HEK293 (cell line): ENCODE measurements at regions not wholly inside any gene's neighbourhood (a gene's known extent, or its start where the extent isn't known, plus 50 kb on each side); places are given as distances from the start of the nearest gene placed in this dataset.
A peak's percentile ranks its signal among the peaks of the same experiment; 100 is the strongest.

Source experiments
- CTCF ChIA-PET: fragments of 350-600 bp; formaldehyde crosslinking; extraction: SDS; loops from one replicate; lab custom pipeline; 2021; ENCODE audit warnings: antibody characterized with exemption; lab: Yijun Ruan, JAX
- POLR2A ChIA-PET: fragments of 300-600 bp; formaldehyde crosslinking; extraction: SDS; loops from one replicate; lab custom pipeline; 2020; ENCODE audit warnings: antibody characterized with exemption, inconsistent platforms; lab: Yijun Ruan, JAX
- H3K27ac ChIP-seq: fragments of 200-500 bp; sonication (Bioruptor generic); 2 replicates; pipeline ENCODE4 v1.5.1; 2014; ENCODE audit warnings: low read depth, low read length, control low read depth, inconsistent platforms; ENCODE audit errors: extremely low read depth
- H3K36me3 ChIP-seq, 2 experiments: fragments of 200-500 bp in 1 of 2; sonication (Bioruptor generic) in 1 of 2; 1 replicate in 1 of 2; 2 replicates in 1 of 2; pipeline ENCODE4 v1.5.1; 2014 to 2017; ENCODE audit warnings: inconsistent platforms in 2 of 2, low read length in 2 of 2; ENCODE audit not compliant: control insufficient read depth in 2 of 2, insufficient read depth in 1 of 2
- H3K4me1 ChIP-seq: fragments of 200-500 bp; sonication (Bioruptor generic); 2 replicates; pipeline ENCODE4 v1.5.1; 2014; ENCODE audit warnings: mild to moderate bottlenecking, low read length, inconsistent platforms; ENCODE audit not compliant: control insufficient read depth, insufficient read depth
- H3K4me3 ChIP-seq: 2 replicates; pipeline ENCODE4 v1.5.1; 2011; ENCODE audit warnings: low read depth, mild to moderate bottlenecking, control low read depth, low read length, moderate library complexity
- H3K9me3 ChIP-seq: fragments of 200-500 bp; sonication (Bioruptor generic); 2 replicates; pipeline ENCODE4 v1.5.1; 2014; ENCODE audit warnings: low read depth, low read length, inconsistent platforms; ENCODE audit not compliant: control insufficient read depth, insufficient read depth
- BCL11B ChIP-seq: fragments of 450-650 bp; formaldehyde crosslinking; IDR thresholded peaks from 2 replicates; pipeline ENCODE4 v1.5.1; 2016; ENCODE audit warnings: low read depth, missing biosample characterization, missing genetic modification characterization
- FEZF1 ChIP-seq: fragments of 450-650 bp; formaldehyde crosslinking; IDR thresholded peaks from 2 replicates; pipeline ENCODE4 v1.5.1; 2016; ENCODE audit warnings: missing biosample characterization, missing genetic modification characterization
- GLIS1 ChIP-seq: fragments of 450-650 bp; formaldehyde crosslinking; IDR thresholded peaks from 2 replicates; pipeline ENCODE4 v1.5.1; 2016; ENCODE audit warnings: missing biosample characterization, missing genetic modification characterization
- MZF1 ChIP-seq: fragments of 450-650 bp; formaldehyde crosslinking; IDR thresholded peaks from 2 replicates; pipeline ENCODE4 v1.5.1; 2017; ENCODE audit warnings: missing biosample characterization, missing genetic modification characterization, borderline replicate concordance
- SETDB1 ChIP-seq: IDR thresholded peaks from one replicate; pipeline ENCODE4 v1.6.1; 2017; ENCODE audit warnings: mild to moderate bottlenecking, low read length, moderate library complexity, mixed read lengths; ENCODE audit not compliant: insufficient read length
- TRIM28 ChIP-seq: IDR thresholded peaks from 2 replicates; pipeline ENCODE4 v1.6.1; 2011; ENCODE audit warnings: low read length, control low read depth, borderline replicate concordance
- ZBTB20 ChIP-seq: fragments of 450-650 bp; formaldehyde crosslinking; IDR thresholded peaks from 2 replicates; pipeline ENCODE4 v1.5.1; 2016; ENCODE audit warnings: missing biosample characterization, missing genetic modification characterization
- ZNF146 ChIP-seq: fragments of 450-650 bp; formaldehyde crosslinking; IDR thresholded peaks from 2 replicates; pipeline ENCODE4 v1.5.1; 2016; ENCODE audit warnings: missing biosample characterization, missing genetic modification characterization
- ZNF169 ChIP-seq: fragments of 450-650 bp; formaldehyde crosslinking; IDR thresholded peaks from 2 replicates; pipeline ENCODE4 v1.5.1; 2016; ENCODE audit warnings: missing biosample characterization, missing genetic modification characterization
- ZNF302 ChIP-seq: fragments of 450-650 bp; formaldehyde crosslinking; IDR thresholded peaks from 2 replicates; pipeline ENCODE4 v1.5.1; 2016; ENCODE audit warnings: missing biosample characterization, missing genetic modification characterization, low read depth
- ZNF335 ChIP-seq: fragments of 450-650 bp; formaldehyde crosslinking; conservative IDR thresholded peaks from 2 replicates; pipeline ENCODE4 v1.5.1; 2016; ENCODE audit warnings: missing biosample characterization, missing genetic modification characterization
- ZNF354C ChIP-seq: fragments of 450-650 bp; formaldehyde crosslinking; IDR thresholded peaks from 2 replicates; pipeline ENCODE4 v1.5.1; 2016; ENCODE audit warnings: missing biosample characterization, missing genetic modification characterization, low read depth, borderline replicate concordance
- ZNF391 ChIP-seq: fragments of 450-650 bp; formaldehyde crosslinking; IDR thresholded peaks from 2 replicates; pipeline ENCODE4 v1.5.1; 2016; ENCODE audit warnings: low read depth, missing biosample characterization, missing genetic modification characterization, borderline replicate concordance
- ZNF416 ChIP-seq: fragments of 450-650 bp; formaldehyde crosslinking; IDR thresholded peaks from 2 replicates; pipeline ENCODE4 v1.5.1; 2016; ENCODE audit warnings: missing biosample characterization, missing genetic modification characterization
- TF ChIP-seq, protein P1 (sequence below): fragments of 450-650 bp; formaldehyde crosslinking; IDR thresholded peaks from 2 replicates; pipeline ENCODE4 v1.5.1; 2016; ENCODE audit warnings: missing biosample characterization, missing genetic modification characterization, low read depth
- TF ChIP-seq, protein P2 (sequence below): fragments of 450-650 bp; formaldehyde crosslinking; IDR thresholded peaks from 2 replicates; pipeline ENCODE4 v1.5.1; 2017; ENCODE audit warnings: missing biosample characterization, missing genetic modification characterization
- TF ChIP-seq, protein P3 (sequence below): fragments of 450-650 bp; formaldehyde crosslinking; IDR thresholded peaks from 2 replicates; pipeline ENCODE4 v1.5.1; 2016; ENCODE audit warnings: missing biosample characterization, missing genetic modification characterization
- TF ChIP-seq, protein P4 (sequence below): sonication (generic); formaldehyde crosslinking; IDR thresholded peaks from 2 replicates; pipeline ENCODE4 v1.8.1; 2022; ENCODE audit warnings: mild to moderate bottlenecking, moderate library complexity, missing genetic modification reagents

DNA sequence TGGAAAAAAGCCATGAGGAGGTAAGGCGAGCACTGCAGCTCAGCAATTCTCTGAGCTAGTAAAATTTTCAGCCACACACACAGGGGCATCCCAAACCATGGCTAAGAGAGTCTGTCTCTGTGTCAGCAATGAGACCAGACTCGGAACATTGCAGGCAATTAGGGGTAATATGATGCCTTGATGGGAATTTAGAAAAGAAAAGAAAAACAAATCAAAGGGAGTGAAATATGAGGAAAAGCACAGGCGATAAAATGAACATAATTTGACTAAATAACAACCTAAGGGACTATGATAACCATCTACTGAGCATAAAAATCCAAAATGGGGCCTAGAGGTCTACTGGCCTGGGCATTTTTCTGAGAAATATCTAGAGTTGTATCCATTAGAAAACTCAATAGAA is 546.0 kb upstream of the PSMD7 start:
- Histone ChIP-seq H3K27ac (no peak overlapping the region), H3K36me3 (no peaks in the 10 kb centered on the region), H3K4me1 (0 out of 2 replicates have a peak, but pooled peaks cover 6% of the 10 kb centered on the region), H3K4me3 (no peak overlapping the region), H3K9me3 (no peaks in the 10 kb centered on the region)
- no peak for TF ChIP-seq ZNF302 (tag by site-specific recombination)
- TF ChIP-seq, protein P1, sequence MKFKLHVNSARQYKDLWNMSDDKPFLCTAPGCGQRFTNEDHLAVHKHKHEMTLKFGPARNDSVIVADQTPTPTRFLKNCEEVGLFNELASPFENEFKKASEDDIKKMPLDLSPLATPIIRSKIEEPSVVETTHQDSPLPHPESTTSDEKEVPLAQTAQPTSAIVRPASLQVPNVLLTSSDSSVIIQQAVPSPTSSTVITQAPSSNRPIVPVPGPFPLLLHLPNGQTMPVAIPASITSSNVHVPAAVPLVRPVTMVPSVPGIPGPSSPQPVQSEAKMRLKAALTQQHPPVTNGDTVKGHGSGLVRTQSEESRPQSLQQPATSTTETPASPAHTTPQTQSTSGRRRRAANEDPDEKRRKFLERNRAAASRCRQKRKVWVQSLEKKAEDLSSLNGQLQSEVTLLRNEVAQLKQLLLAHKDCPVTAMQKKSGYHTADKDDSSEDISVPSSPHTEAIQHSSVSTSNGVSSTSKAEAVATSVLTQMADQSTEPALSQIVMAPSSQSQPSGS (tag by site-specific recombination), result no peak
- peak; percentile 40 for TF ChIP-seq GLIS1 (tag by site-specific recombination)
- TF ChIP-seq TRIM28, result 0 out of 2 replicates have a peak, but pooled peaks have one; percentile 52
- no peak for TF ChIP-seq ZNF169 (tag by site-specific recombination)
- TF ChIP-seq, protein P2, sequence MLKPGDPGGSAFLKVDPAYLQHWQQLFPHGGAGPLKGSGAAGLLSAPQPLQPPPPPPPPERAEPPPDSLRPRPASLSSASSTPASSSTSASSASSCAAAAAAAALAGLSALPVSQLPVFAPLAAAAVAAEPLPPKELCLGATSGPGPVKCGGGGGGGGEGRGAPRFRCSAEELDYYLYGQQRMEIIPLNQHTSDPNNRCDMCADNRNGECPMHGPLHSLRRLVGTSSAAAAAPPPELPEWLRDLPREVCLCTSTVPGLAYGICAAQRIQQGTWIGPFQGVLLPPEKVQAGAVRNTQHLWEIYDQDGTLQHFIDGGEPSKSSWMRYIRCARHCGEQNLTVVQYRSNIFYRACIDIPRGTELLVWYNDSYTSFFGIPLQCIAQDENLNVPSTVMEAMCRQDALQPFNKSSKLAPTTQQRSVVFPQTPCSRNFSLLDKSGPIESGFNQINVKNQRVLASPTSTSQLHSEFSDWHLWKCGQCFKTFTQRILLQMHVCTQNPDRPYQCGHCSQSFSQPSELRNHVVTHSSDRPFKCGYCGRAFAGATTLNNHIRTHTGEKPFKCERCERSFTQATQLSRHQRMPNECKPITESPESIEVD (tag by site-specific recombination), result peak; percentile 68
- TF ChIP-seq FEZF1 (tag by site-specific recombination), result peak; percentile 48; the same call in 1 of the 2 replicates
- peak; percentile 40 for TF ChIP-seq SETDB1
- ChIA-PET CTCF (no interaction called here), POLR2A (no interaction called here)

DNA sequence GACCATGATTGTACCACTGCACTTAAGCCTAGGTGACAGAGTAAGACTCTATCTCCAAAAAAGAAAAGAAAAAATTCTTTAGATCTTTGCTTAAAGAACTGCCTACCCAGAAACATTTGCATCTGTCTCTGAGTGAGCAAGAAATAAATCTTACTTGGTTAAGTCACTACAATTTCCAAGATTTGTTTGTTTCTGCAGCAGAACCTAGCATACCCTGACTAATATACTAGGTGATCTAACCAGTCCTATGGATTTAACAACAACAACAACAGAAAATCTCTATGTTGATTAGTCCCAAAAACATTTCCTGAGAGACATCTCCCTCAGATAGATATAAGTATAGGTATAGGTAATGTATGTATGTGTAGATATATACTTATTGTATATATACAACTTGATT is 549.3 kb upstream of the PSMD7 start:
- H3K4me1 ChIP-seq, result 0 out of 2 replicates have a peak, but pooled peaks cover 6% of the 10 kb centered on the region
- ChIA-PET CTCF (interaction anchor here (0.7 kb wide), 1 partner anchor 829 kb away, joined by 4 read pairs; no protein-coding TSS in a partner anchor), POLR2A (no interaction called here)
- no peaks in the 10 kb centered on the region for H3K9me3 ChIP-seq
- no peak overlapping the region for H3K27ac ChIP-seq
- no peak overlapping the region for H3K4me3 ChIP-seq
- H3K36me3 ChIP-seq, result no peaks in the 10 kb centered on the region
- no peak for TF ChIP-seq ZBTB20 (tag by site-specific recombination)
- TF ChIP-seq, protein P3, sequence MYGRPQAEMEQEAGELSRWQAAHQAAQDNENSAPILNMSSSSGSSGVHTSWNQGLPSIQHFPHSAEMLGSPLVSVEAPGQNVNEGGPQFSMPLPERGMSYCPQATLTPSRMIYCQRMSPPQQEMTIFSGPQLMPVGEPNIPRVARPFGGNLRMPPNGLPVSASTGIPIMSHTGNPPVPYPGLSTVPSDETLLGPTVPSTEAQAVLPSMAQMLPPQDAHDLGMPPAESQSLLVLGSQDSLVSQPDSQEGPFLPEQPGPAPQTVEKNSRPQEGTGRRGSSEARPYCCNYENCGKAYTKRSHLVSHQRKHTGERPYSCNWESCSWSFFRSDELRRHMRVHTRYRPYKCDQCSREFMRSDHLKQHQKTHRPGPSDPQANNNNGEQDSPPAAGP, result no peak
- TF ChIP-seq ZNF354C (tag by site-specific recombination), result no peak
- TF ChIP-seq ZNF146 (tag by site-specific recombination), result no peak
- no peak for TF ChIP-seq ZNF391 (tag by site-specific recombination)
- no peak for TF ChIP-seq MZF1 (tag by site-specific recombination)
- TF ChIP-seq, protein P4, sequence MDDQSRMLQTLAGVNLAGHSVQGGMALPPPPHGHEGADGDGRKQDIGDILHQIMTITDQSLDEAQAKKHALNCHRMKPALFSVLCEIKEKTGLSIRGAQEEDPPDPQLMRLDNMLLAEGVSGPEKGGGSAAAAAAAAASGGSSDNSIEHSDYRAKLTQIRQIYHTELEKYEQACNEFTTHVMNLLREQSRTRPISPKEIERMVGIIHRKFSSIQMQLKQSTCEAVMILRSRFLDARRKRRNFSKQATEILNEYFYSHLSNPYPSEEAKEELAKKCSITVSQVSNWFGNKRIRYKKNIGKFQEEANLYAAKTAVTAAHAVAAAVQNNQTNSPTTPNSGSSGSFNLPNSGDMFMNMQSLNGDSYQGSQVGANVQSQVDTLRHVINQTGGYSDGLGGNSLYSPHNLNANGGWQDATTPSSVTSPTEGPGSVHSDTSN (CRISPR knock-in tag), result no peak
- TF ChIP-seq ZNF335 (tag by site-specific recombination), result no peak
- no peak for TF ChIP-seq ZNF416 (tag by site-specific recombination)
- TF ChIP-seq BCL11B (tag by site-specific recombination), result no peak
